Choroid plexus epithelial cell (primary cell): ENCODE measurements at regions not wholly inside any gene's neighbourhood (a gene's known extent, or its start where the extent isn't known, plus 50 kb on each side); places are given as distances from the start of the nearest gene placed in this dataset.

ENCODE experiments used
- DNase-seq: peaks from one replicate; pipeline ENCODE4 v3.0.0-alpha.2; 2010; ENCODE audit warnings: low read depth
- H3K4me3 ChIP-seq: 2 replicates; pipeline ENCODE4 v1.5.1; 2011; ENCODE audit warnings: low read depth, mild to moderate bottlenecking, control low read depth, low read length, moderate library complexity
- CTCF ChIP-seq: conservative IDR thresholded peaks from 2 replicates; pipeline ENCODE4 v1.5.1; 2011; ENCODE audit warnings: low read depth, mild to moderate bottlenecking, control low read depth, inconsistent platforms, low read length, moderate library complexity

DNA sequence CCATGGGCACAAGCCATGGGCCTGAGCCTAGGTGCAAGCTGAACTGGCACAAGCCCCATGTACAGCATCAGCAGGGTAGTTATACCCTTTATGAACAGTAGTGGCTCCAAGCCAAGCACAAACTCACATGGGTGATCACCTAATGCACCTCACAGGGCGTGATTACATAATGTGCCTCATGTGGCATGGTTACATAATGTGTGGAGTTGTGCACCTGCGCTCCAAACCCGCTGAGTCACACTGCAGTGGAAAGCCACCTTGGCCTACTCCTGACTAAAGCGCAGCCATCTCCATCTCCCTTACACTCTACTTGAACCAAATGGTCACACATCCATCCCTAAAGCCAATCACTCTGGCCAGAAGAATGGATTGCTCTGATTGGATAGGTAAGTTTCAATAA, 279.7 kb downstream of the MBD2 start:
- no peak for DNase-seq
- no peak for TF ChIP-seq CTCF
- H3K4me3 ChIP-seq, result no peak overlapping the region

- no peak for DNase-seq
- TF ChIP-seq CTCF, result no peak
- H3K4me3 ChIP-seq, result no peak overlapping the region
Measured at GRCh38 chr18:53943326-53943860, 281.1 kb downstream of the MBD2 start.

- no peak for DNase-seq
- H3K4me3 ChIP-seq, result no peak overlapping the region
- TF ChIP-seq CTCF, result no peak
Measured at GRCh38 chr18:53941601-53942338, 282.7 kb downstream of the MBD2 start.

DNA sequence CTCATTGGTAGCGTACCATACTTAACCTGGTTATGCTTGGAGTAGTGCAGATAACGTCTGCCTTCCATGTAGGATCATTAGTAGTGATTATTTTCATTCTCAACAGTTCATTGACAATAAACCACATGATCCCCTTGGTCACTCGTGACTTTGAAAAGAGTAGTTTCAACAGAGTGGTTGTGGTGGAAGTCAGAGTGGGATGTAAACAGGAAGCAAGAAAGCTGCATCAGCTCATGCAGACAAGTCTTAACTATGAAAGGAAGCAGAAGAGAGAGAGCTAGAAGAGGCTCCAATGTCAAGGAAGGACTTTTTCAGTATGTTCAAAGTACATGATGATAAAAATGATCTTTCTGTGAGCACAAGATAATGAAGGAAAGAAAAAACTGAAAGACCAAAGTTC, 287.4 kb downstream of the MBD2 start:
- DNase-seq, result no peak
- H3K4me3 ChIP-seq, result no peak overlapping the region
- TF ChIP-seq CTCF, result no peak

- no peak for TF ChIP-seq CTCF
- DNase-seq, result no peak
- H3K4me3 ChIP-seq, result no peak overlapping the region
Measured at GRCh38 chr18:53935803-53936202, 288.7 kb downstream of the MBD2 start.

GRCh38 chr18:53935399-53935798, 289.1 kb downstream of the MBD2 start:
- TF ChIP-seq CTCF, result no peak
- no peak overlapping the region for H3K4me3 ChIP-seq
- no peak for DNase-seq
